HL-60 (cell line): ENCODE measurements at regions not wholly inside any gene's neighbourhood (a gene's known extent, or its start where the extent isn't known, plus 50 kb on each side); places are given as distances from the start of the nearest gene placed in this dataset.

ENCODE experiments used
- CTCF ChIP-seq: IDR thresholded peaks from one replicate; pipeline ENCODE4 v1.5.1; 2011; ENCODE audit warnings: low read length, control low read depth, inconsistent platforms; ENCODE audit not compliant: insufficient read depth
- POLR2AphosphoS5 ChIP-seq: IDR thresholded peaks from 2 replicates; pipeline ENCODE4 v1.6.1; 2012; ENCODE audit warnings: low read depth
- REST ChIP-seq: IDR thresholded peaks from 2 replicates; pipeline ENCODE4 v1.6.1; 2012; ENCODE audit warnings: low read depth; ENCODE audit not compliant: insufficient replicate concordance
- SPI1 ChIP-seq: IDR thresholded peaks from 2 replicates; pipeline ENCODE4 v1.6.1; 2012; ENCODE audit warnings: low read depth, mild to moderate bottlenecking, borderline replicate concordance

GRCh38 chr21:24577301-24577700, 1030.0 kb downstream of the MRPL39 start:
- TF ChIP-seq CTCF (no peak), POLR2AphosphoS5 (no peak), REST (no peak), SPI1 (no peak)
